GM19397 (cell line): ENCODE measurements at regions not wholly inside any gene's neighbourhood (a gene's known extent, or its start where the extent isn't known, plus 50 kb on each side); places are given as distances from the start of the nearest gene placed in this dataset.

Source experiments
- ATAC-seq: cut with Tn5 transposase; IDR thresholded peaks from one replicate; pipeline ENCODE4 v1.9.1; 2021; ENCODE audit warnings: mild to moderate bottlenecking, moderate library complexity; ENCODE audit not compliant: unreplicated experiment

DNA sequence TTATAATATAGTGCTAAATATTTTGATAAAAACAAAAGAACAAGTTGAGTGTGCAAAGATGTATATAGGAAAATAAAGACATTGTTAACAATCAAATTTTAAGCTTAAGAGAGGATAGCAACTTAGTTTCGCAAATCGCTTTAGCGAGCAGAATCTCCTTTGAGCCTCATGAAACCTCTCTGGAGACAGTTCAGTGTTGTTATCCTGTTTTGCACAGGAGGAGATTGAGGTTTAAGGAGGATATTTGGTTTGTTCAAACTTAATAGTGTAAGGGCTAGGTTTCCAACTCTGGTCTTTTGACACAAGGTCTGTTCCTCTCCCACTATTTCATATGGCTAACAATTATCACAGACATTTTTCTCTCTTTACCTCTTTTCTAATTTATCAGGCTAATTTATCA lies 1848.5 kb upstream of the TENM3 start:
- ATAC-seq, result no peak

DNA sequence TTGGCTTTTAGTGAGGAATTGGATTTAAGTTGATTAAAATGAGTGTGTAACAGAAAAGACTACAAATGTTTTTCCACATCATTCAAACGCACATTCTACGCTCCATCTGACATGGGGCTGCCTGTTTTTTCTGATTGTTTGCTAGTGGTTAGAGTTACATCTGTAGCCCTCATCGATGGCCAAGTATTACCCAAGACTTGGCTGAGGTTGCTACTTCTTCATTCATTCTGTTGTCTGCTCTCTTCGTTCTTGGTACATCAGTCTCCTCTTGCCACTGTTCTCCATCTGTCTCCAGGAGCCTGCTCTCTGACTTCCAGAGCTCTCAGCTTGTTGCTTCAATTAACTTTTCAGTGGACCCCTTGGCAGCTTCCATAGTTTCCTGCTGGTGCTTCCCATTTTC lies 1844.6 kb upstream of the TENM3 start:
- ATAC-seq, result no peak

DNA sequence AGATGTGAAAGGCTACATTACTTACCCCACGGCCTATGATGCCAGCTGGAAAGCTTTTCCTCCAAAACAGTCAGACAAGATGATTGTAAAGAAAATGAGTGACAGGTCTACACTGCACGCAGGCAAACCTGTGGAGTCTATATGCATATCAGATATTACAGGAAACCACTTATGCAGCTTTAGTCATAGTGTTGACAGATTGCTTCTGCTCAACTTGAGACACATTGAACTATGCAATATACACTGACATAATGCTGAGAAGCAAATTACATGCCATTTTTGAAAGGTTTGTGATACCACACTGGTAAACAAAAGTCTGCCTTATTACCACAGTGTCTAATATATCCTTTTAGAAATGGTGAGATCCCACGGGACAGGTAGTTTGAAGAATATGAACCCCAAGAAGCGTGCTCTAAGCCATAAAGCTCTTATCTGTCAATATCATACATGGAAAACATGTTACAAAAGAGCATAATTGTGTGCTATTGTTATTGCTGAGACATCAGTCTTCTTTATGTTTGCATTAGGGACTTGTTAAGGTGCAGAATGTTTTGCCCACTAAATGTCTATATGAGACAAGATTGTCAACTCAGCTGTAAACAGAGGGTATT lies 1835.8 kb upstream of the TENM3 start:
- ATAC-seq, result no peak

DNA sequence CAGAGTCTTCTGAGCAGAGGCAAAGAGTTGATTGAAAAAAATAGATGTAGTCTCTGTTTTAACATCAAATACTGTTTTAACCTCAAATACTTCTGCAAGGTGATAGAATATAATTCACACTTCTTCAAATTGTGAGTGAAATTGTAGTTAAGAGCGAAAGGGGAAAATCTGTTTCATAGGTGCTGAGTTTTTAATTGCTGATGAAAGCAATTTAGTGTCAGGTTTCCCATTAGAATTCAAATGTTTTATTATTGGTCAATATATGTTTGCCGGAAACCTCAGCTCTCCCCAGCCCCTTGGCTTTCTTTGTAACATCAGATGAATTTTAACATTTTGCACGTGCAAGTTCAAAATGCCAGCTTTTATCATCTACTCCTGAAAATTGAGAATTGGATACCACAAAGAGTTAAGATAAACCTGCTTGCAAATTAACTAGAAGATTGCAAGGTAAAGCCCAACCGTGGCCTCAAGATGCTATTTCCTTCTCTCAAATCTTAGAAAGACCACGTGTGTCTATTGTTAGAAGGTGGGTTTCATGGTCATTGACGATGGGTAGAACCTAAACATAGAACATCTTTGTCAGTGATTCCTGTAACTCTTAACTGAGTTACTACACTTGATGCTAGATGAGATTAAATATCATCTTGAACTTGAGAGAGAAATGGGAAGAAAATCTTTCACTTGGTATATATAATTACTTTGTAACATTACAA lies 1824.2 kb upstream of the TENM3 start:
- ATAC-seq, result no peak

DNA sequence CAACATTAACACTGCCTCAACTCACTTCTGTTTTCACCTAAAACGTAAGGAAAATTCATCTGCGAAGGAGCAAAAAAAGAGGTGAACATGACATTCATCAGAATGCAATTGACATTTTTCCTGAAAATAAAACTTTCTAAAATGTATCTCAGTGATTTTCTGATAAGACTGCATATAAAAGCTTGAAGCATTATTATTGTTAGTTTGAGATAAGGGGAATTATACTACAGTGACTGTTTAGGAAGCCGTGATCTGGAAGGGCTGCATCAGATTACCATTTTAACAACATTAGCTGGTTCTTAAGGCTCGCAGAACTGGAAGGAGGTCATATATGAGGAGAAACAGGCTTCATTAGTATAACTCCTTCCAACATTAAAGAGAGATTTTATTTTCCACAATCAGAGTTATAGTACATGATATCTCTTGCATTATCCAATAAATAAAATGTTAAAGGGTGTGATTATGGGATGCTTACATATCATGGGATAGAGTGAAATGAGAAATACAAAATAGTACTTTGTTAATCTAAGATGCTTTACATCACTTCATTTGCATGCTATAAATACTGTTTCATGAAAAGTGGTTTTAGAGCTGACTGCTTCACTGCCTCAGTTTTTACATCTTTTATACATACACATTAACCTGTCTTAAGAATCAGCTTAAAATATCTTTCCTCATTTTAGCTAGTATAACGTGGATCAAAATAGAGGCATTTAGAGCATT lies 1820.1 kb upstream of the TENM3 start:
- ATAC-seq, result no peak

DNA sequence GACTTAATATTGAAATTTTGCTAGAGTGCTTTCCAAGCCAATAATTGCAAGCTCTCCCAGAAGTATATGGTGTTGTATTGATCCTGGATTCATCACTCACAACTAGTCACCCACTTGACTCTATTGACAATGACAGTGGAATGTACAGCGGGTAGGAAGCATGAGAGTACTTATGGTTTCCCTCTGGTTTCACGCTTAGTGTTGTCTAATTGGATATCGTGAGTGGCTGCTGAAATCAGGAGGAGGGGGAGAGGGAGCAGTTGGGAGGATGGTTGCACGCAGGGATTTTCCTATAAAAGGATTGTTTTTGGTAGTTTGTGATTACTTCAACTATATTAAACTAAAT lies 1819.5 kb upstream of the TENM3 start:
- ATAC-seq, result no peak

DNA sequence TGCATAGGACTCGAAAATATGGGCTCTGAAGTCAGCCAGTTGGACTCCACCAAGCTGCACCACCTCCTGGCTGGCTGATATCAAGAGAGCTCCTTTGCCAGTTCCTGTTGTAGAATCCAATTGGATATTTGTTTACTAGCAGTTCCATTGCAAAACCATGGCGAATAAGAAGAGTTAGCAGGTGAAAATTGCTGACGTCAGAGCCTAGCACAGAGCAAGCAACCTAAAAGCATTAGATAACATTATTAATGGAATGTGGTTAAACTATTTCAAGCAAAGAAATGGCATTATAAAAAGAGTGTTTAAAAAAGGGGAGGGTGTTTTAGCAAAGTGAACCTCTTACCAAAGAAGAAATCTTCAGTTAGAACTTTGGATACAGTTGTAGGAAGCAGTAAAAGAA lies 1816.3 kb upstream of the TENM3 start:
- no peak for ATAC-seq

DNA sequence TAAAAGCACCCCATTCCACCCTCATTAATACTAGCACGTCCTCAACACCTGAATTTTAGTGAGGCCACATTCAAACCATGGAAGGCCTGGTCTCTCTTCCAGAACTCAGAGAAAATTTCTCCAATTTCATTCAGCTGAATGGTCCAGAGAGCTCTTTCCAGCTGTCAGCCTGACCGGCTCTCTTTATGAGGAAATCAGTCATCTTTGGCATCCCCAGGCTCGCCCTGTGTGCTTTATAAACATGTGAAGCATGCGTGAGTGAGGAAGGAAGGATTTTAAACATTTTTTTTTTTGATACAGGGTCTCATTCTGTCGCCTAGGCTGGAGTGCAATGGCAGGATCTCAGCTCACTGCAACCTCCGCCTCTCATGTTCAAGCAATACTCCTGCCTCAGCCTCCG lies 1812.9 kb upstream of the TENM3 start:
- no peak for ATAC-seq

DNA sequence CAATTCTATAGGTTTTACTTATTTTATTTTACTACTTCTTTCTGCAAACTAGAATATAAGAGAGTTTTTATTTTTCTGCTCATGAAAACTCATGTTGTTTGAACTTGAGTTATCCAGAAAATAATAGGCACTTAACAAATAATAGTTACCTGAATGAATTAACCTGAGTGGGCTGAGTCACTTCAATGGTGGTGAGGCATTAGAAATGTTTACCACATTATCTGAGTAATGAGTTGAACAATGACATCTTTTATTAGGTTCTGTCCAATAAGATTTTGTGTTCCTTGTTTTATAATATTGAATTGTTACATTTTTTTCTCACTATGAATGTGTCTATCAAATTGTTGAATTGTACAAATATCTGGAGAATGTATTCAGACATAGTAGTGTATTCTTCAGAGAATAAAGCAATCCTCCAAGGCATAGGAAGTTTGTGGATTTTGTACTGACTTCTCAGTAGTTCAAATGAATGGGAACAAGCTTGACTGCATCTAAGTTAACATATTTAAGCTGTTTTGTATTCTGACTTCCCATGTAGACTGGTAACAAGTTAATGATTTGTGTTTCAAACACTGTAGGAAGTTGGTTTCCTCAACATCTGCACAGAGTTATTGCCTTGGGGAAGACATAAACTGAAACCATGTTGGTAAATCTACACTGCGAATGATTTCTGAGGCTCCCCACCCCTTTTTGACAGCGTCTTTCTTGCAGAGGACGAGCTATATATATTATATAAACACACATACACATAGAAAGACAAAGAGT lies 1808.9 kb upstream of the TENM3 start:
- peak; percentile 90 for ATAC-seq

DNA sequence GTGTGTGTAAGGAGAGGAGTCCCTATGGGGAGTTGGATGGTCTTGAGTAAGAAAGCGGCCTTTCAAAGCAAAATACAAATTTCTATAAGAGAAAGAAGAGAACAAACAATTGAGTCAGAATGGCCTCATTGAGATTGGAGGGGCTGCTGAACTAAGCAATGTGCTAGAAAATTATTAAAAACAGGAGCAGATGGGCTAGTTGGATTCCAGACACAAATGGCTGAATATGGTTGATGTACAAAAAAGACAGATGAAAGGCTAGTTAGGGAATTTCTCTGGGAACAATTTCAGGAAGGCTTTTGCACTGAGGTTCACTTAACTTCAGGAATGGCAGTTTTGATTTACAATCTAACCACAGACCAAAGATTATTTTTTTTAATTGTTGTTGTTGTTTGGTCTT lies 1806.8 kb upstream of the TENM3 start:
- ATAC-seq, result no peak

DNA sequence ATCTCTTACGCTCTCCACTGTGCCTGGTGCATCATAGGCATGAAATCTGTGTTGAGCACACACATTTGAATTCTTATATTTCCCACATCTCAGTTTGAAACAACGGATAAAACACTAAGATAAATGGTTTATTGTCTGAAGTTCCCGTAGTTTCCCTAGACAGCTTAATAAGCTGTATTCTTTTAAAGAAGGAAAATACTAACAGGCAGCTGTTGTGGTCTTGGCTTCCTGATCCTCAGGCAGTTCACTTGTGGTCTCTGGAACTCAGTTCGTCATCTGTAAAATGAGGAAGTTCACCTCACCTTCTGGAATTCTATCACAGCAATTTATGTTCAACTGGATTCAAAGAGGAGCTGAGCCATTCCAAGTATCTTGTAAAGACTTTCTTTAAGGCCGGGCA lies 1805.6 kb upstream of the TENM3 start:
- no peak for ATAC-seq

DNA sequence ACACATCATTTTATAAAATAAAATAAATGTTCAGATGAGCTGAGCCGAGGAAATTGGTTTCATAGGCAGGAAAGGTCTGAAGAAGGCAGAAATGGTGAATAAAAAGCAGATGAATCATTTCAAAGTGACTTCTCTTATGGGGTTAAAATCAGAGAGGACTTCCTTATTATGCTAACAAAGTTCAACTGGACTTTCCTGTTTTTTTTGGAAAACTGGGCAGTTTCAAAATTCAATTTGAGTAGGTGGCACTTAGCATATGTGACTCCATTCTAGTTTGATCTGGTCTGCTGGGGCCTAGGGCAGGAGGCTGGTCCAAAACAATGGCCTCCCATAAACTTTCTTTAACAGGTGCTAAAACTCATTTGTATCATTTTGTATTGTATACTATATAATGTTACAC lies 1794.9 kb upstream of the TENM3 start:
- ATAC-seq, result no peak

DNA sequence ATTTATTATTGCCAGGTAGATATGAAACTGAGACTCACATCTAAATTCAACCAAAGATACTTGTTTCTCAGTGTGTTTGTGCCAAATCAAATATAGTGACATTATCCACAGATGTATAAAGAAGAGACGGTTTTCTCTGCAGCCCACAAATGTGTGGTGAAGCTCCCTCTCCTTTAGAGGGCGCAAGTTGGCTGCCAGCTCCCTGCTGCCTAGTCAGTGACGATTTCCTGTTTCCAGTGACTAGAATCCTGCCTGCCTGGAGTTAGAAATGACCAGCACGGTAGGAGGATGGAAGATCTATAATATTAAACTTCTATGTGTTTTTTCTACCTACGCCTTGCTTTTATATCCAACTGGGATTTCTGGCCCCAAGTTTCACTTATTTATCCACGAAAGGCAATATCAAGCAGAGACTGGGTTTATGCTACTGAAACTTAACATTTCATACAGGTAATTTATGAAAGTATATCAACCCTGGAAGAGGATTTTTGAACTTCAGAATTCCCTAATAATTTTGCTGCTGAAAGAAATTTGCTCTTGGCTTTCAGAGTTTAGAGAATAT lies 1793.7 kb upstream of the TENM3 start:
- ATAC-seq, result no peak

DNA sequence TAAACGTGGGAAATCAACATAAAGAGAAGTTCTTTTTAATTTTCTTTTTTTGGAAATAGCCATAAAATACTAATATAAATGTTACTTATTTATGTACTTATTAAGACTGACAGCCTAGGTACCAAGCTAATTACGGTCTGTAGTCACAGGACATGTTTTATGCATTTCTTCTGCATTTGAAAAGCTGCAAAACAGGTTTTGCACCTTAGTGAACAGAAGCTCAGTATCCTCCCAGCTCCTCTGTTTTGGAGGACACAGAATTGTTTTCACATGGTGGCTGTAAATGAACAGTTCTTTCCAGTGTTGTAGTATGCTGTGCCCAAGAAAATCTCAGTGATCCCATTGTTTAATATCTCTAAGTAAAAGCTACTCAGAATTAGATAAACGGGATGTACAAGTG lies 1788.0 kb upstream of the TENM3 start:
- ATAC-seq, result no peak

DNA sequence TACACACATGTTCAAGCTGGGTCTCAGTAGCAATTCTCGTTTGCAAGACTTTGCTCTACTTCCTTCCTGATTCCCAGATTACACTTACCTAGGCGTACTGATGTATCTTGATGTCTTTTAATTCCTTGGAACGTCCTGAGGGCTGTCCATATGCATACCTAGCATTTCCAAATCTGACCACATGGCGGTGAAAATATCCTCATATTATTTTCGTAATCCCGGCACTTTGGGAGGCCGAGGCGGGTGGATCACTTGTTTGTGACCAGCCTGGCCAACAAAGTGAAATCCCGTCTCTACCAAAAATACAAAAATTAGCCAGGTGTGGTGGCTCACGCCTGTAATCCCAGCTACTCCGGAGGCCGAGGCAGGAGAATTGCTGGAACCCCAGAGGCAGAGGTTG lies 1786.3 kb upstream of the TENM3 start:
- ATAC-seq, result no peak

DNA sequence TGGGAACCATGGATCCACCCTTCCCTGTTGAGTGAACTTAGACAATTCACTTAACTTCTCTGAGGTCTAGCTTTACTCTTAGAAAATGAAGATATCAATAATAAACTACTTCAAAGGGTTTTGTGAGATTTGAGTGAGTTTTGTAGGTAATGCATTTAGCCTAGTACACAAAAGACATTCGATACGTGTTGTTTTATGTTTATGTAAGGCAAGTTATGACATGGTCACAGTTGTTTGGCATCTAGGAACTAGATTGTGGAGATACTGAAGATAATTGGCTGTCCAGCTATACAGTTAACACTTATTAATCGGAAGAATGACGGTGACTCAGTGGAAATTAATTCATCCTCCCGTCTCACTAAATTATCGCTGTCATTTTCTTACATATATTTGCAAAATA lies 1781.1 kb upstream of the TENM3 start:
- no peak for ATAC-seq

DNA sequence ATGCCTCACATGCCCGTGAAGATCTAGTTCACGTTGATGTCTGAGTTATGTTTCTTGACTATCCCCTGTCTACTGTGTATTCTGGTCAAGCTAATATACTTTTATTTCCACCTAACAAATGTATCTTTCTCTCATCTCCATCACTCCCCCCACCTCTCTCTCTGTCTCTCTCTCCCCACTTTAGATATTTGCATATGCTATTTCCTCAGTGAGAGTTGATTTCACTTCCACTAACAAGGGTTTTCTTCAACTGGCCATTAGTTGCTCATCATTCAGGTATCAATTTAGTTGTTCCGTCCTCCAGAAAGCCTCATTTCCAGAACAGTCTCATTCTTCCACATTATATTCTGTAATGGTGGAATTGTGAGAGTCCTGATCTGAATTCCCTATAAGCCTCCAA lies 1777.8 kb upstream of the TENM3 start:
- ATAC-seq, result no peak

DNA sequence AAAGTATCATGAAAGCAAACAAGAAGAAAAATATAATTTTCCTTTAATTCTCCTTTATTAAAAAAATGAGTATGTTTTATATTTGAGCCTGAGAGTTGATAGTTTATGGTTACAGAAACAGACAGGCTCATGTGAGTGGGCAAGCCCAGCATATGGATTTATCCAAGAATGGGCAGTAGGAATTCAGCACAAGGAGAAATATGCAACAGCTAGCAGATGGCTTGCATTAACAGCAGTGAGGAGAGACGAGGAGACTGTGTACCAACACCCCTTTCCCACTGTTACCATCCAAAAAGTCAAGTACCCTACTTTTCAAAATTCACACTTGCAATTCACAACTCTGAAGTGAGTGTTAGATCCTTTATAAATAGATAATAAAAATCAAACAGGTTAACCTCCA lies 1760.2 kb upstream of the TENM3 start:
- no peak for ATAC-seq

DNA sequence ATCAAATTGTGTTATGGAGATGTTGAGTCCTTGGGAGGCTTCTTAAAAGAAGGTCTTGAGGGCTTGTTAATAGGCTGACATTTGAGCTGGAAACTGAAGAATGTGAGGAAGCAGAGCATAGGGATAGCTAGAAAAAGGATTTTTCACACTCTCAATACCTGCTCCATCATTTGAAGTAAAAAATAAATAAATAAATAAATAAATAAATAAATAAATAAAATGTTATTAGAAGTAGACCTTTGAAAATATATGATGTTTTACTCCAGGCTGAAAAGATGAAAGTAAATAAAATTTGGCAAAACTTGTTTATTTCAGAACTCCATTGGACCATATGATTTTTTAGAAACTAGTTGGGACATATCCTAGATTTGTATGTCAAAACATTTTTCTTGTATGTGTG lies 1757.8 kb upstream of the TENM3 start:
- no peak for ATAC-seq

DNA sequence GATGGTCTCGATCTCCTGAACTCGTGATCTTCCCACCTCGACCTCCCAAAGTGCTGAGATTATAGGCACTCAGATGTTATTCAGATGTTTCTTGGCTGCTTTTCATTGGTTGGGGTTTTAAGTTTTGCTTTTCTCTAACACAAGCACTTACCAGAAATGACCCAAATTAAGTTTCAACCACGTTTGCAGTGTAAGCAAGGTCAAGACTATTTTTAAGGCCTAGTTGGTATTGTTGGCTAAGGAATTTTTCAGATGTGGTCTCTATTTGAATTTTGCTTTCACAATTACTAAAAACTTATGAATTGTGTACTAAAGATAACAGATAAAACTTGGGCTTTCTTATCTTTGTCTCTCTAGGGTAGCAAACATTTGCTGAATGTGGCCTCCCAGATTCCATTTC lies 1756.9 kb upstream of the TENM3 start:
- no peak for ATAC-seq

DNA sequence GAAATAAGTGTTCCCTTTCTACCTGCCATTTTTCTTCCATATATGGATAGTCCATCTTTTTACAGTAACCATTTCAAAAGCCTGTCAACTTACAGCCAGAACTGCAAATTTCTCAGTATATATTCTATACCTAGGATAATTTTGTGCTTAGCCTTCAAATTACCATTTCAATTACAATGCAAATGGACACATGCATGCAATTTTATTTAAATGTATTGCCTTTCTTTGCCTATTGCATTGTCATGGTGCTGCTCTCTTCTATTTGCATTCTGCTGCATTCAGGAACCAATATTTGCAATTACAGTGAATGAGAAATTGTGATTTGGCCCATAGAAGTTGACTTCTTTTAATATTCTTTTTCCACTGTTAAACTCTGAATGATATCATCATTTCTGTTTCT lies 1753.4 kb upstream of the TENM3 start:
- ATAC-seq, result no peak
